GM12874 (cell line): ENCODE measurements at regions not wholly inside any gene's neighbourhood (a gene's known extent, or its start where the extent isn't known, plus 50 kb on each side); places are given as distances from the start of the nearest gene placed in this dataset.

Experiments
- TF ChIP-seq, protein P1 (sequence below): IDR thresholded peaks from 2 replicates; pipeline ENCODE4 v1.5.1; 2011; ENCODE audit warnings: low read depth, mild to moderate bottlenecking, control low read depth, low read length, moderate library complexity; ENCODE audit not compliant: insufficient read depth

DNA sequence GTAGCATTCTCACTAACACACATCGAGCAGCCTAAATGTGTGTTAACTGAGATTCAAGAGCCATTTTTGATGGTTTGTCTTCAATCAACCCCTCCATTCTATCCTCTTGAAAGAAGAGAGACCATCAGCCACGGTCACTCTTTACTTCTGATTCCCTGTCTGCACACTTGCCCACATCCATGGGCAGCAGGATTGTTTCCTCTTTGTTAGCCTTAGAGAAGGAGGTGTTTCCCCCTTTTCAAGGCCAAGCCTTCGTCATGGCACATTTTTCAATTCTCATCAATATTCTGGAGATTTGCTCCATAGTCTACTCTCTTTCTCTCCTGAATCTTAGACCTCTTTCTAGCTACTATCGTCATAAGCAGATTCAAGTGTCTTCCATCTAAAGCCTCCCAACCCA, 522.4 kb upstream of the NAALADL2 start:
- TF ChIP-seq, protein P1, sequence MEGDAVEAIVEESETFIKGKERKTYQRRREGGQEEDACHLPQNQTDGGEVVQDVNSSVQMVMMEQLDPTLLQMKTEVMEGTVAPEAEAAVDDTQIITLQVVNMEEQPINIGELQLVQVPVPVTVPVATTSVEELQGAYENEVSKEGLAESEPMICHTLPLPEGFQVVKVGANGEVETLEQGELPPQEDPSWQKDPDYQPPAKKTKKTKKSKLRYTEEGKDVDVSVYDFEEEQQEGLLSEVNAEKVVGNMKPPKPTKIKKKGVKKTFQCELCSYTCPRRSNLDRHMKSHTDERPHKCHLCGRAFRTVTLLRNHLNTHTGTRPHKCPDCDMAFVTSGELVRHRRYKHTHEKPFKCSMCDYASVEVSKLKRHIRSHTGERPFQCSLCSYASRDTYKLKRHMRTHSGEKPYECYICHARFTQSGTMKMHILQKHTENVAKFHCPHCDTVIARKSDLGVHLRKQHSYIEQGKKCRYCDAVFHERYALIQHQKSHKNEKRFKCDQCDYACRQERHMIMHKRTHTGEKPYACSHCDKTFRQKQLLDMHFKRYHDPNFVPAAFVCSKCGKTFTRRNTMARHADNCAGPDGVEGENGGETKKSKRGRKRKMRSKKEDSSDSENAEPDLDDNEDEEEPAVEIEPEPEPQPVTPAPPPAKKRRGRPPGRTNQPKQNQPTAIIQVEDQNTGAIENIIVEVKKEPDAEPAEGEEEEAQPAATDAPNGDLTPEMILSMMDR = no peak

DNA sequence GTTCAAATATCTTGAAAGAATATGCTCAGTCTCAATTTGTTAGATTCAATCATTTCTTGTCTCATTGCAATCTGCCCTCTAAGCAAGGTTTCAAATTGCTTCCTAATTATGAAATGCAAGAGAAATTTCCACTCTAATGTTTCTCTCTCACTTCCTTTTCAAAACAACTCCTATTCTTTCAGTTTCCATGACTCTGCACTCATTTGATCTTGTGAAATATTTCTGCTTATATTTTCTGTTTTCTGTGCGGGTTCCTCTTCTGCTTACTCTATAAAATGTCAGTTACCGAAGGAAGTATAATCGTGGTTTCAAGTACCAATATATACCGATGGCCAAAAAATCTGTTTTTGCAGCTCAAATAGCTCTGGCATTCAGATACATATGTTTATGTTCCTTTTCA, 521.9 kb upstream of the NAALADL2 start:
- TF ChIP-seq, protein P1 = no peak

DNA sequence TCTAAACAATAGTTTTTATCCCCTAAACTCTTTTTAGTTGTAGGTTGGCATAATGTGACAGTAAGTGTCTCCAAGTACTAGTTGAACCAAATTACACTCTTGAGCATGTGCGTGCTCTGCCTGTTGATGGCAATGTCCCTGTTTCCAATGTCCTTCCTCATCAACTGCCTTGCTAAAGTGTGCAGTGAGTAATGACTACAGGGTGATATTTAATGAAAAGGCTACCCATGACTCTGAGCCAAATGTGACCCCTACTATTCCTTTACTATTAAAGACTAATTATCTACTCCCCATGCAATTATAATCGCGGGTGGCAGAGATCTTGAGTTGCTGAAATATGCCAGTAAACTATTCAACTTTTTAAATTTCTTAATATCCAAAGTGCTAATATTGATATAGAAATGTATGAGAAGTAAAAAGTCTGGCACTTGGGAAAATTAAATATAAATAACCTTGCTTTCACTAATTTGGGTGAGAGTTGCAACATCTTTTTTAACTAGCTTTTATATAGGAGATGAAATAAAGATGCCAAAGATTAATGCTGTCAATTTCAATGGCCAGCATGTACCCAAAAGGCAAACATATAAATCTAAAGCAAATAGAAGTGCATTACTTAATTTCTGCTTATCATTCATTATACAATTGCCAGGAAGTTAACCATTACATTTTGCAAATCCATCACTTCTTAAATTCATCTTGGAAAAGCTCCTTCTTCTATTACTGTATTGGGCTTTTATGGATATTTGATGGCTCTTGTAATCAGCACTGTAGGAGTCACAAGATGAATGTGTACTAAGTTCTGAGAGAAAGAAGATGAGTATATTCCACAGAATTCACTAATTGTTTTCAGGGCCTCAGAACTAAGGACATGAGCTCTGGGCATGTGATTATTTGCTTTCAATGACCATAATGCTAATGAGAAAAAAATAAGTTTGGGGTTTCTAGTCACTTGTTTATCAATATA, 518.2 kb upstream of the NAALADL2 start:
- TF ChIP-seq, protein P1 = no peak

DNA sequence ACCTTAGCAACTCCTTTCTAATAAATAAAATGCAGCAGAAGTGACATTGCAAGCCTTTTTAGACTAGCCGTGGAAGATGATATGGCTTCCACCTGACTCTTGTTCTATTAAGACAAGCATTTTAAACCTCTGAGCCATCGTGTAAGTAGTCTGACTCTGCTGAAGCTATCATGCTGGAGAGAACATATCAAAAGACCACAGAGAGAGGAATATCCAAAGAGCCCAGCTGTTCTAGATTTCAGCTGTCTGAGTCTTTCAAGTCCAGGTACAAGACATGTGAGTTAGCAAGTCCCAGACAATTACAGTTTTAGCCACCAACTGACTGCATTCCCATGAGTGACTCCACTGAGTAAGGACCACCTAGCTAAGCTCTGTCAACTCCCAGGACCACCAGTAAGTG, 517.0 kb upstream of the NAALADL2 start:
- TF ChIP-seq, protein P1 = no peak

DNA sequence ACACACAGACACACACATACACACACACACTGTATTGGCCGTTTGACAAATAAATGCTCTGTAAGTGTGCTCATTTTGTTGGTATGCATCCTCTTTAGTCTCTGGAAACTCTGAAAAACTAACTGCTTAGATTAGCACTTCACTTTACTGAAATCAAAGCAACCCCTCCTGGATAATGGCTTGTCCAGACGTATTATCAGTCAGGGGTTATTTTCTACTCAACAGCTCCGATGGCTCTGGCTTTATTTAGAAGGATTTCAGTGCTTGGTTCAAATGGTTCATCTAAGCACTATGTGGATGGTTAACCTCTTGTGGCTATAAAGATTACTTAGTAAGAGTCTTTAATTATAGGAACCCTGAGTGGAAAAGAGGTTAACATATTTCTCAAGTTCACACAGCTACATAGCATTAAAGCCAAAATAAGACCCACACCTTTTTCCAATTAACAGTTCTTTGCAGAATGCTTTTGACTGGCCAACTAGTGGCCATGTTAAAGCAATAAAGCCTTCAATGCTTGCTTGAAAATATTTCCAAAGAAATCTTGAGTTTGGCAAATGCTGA, 516.1 kb upstream of the NAALADL2 start:
- TF ChIP-seq, protein P1 = no peak

DNA sequence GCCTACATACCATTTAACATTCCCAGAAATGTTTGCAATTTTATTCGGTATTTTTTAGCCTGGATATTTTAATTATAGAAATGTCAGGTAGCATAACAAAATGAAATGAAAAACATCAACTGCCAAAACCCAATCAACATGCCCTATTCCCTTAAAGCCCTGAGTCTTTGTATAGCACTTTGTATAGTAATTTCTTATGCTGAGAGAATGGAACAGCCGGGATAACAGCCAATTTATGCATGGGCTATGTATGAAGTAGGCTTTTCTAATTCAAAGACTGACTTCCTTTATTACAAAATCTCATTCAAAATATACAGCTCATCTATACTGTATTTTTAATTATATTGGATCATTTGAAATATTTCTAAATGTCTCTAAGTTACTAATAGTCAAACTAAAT, 513.0 kb upstream of the NAALADL2 start:
- TF ChIP-seq, protein P1 = no peak

DNA sequence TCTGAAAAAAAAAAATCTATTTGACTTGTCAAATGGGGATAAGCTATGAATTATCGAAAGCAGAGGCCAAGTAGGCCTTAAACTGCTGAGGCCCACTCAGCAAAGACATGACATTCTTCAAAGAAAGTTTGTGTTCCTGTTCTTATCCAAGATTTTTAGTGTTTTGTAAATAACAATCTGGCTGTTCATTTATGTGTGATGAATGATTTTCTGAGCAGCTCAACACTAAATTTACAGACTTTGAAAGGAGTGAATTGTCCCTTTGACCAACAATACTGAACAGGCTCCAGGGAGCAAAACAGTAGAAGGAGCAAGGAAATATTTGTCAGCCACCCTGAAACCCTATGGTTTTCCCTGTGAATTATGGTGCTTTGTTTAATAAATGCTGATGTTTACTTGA, 512.6 kb upstream of the NAALADL2 start:
- TF ChIP-seq, protein P1 = no peak
